RWPE2 (cell line): ENCODE measurements at regions not wholly inside any gene's neighbourhood (a gene's known extent, or its start where the extent isn't known, plus 50 kb on each side); places are given as distances from the start of the nearest gene placed in this dataset.

Experiments used
- ATAC-seq: fragments of 200-7000 bp; cut with Tn5 transposase; 3 replicates; pipeline ENCODE4 v1.9.1; 2021; ENCODE audit warnings: low read depth
- DNase-seq: peaks from one replicate; pipeline ENCODE4 v3.0.0-alpha.2; 2020; ENCODE audit warnings: low spot score
- H3K27ac ChIP-seq: fragments of 450-650 bp; 2 replicates; pipeline ENCODE4 v1.5.1; 2017; ENCODE audit warnings: mild to moderate bottlenecking; ENCODE audit not compliant: poor library complexity, severe bottlenecking
- H3K27me3 ChIP-seq: fragments of 250-450 bp; sonication (Bioruptor Pico); 2 replicates; pipeline ENCODE4 v1.5.1; 2021; ENCODE audit warnings: mild to moderate bottlenecking, moderate library complexity; ENCODE audit not compliant: insufficient read depth, poor library complexity, severe bottlenecking
- H3K36me3 ChIP-seq: fragments of 250-450 bp; sonication (Bioruptor Pico); 2 replicates; pipeline ENCODE4 v1.5.1; 2020; ENCODE audit warnings: low read depth, mild to moderate bottlenecking, moderate library complexity
- H3K4me1 ChIP-seq: fragments of 250-450 bp; sonication (Bioruptor Pico); 2 replicates; pipeline ENCODE4 v1.5.1; 2021; ENCODE audit warnings: mild to moderate bottlenecking, moderate library complexity; ENCODE audit not compliant: insufficient read depth, poor library complexity, severe bottlenecking
- H3K4me3 ChIP-seq: fragments of 250-450 bp; sonication (Bioruptor Pico); 2 replicates; pipeline ENCODE4 v1.5.1; 2021; ENCODE audit warnings: mild to moderate bottlenecking, moderate library complexity; ENCODE audit not compliant: severe bottlenecking
- H3K9me3 ChIP-seq: fragments of 250-450 bp; sonication (Bioruptor Pico); 2 replicates; pipeline ENCODE4 v1.5.1; 2021; ENCODE audit warnings: mild to moderate bottlenecking, moderate library complexity; ENCODE audit not compliant: severe bottlenecking
- CTCF ChIP-seq: fragments of 450-650 bp; IDR thresholded peaks from one replicate; pipeline ENCODE4 v1.5.1; 2017; ENCODE audit warnings: mild to moderate bottlenecking, moderate library complexity; ENCODE audit not compliant: poor library complexity, severe bottlenecking

- ATAC-seq: no peak
- no peak for DNase-seq
- TF ChIP-seq CTCF: no peak
- Histone ChIP-seq H3K4me3 (no peak overlapping the region), H3K27me3 (no peaks in the 10 kb centered on the region), H3K27ac (no peak overlapping the region), H3K9me3 (no peaks in the 10 kb centered on the region), H3K36me3 (no peaks in the 10 kb centered on the region), H3K4me1 (no peaks in the 10 kb centered on the region)
Observed at GRCh38 chr7:21044913-21045568, 258.4 kb upstream of the SP8 start.

- no peaks in the 10 kb centered on the region for H3K4me1 ChIP-seq
- no peaks in the 10 kb centered on the region for H3K36me3 ChIP-seq
- TF ChIP-seq CTCF: no peak
- DNase-seq: no peak
- ATAC-seq: no peak
- H3K4me3 ChIP-seq: no peak overlapping the region
- H3K9me3 ChIP-seq: no peaks in the 10 kb centered on the region
- H3K27me3 ChIP-seq: no peaks in the 10 kb centered on the region
- peak overlapping the region; percentile 21 for H3K27ac ChIP-seq
Observed at GRCh38 chr7:21051865-21052264, 265.2 kb upstream of the SP8 start.

- H3K4me3 ChIP-seq: no peak overlapping the region
- no peaks in the 10 kb centered on the region for H3K4me1 ChIP-seq
- ATAC-seq (peak; percentile 75), DNase-seq (no peak)
- H3K36me3 ChIP-seq: no peaks in the 10 kb centered on the region
- no peaks in the 10 kb centered on the region for H3K9me3 ChIP-seq
- no peak for TF ChIP-seq CTCF
- H3K27ac ChIP-seq: no peak overlapping the region
- no peaks in the 10 kb centered on the region for H3K27me3 ChIP-seq
Observed at GRCh38 chr7:21054427-21055112, 267.9 kb upstream of the SP8 start.

- Histone ChIP-seq H3K4me3 (no peak overlapping the region), H3K36me3 (no peaks in the 10 kb centered on the region), H3K27ac (no peak overlapping the region), H3K4me1 (no peaks in the 10 kb centered on the region), H3K27me3 (no peaks in the 10 kb centered on the region), H3K9me3 (no peaks in the 10 kb centered on the region)
- no peak for TF ChIP-seq CTCF
- peak; percentile 19; the same call in 1 of the 3 replicates for ATAC-seq
- no peak for DNase-seq
Observed at GRCh38 chr7:21059069-21059468, 272.4 kb upstream of the SP8 start.

GRCh38 chr7:21063106-21063505 lies 276.4 kb upstream of the SP8 start:
- H3K36me3 ChIP-seq: no peaks in the 10 kb centered on the region
- peaks cover 17% of the 10 kb centered on the region for H3K4me1 ChIP-seq
- H3K27me3 ChIP-seq: no peaks in the 10 kb centered on the region
- DNase-seq: no peak
- no peak overlapping the region for H3K27ac ChIP-seq
- no peak for TF ChIP-seq CTCF
- no peak for ATAC-seq
- no peaks in the 10 kb centered on the region for H3K9me3 ChIP-seq
- H3K4me3 ChIP-seq: no peak overlapping the region
